Activated T-helper 9 cell treated with anti-CD3 and anti-CD28 coated beads, Interleukin-2, amount 50 U/mL, for 16 hours (primary cell): ENCODE measurements at regions not wholly inside any gene's neighbourhood (a gene's known extent, or its start where the extent isn't known, plus 50 kb on each side); places are given as distances from the start of the nearest gene placed in this dataset.

Source experiments
- DNase-seq: peaks from one replicate; pipeline ENCODE4 v3.0.0-alpha.2; 2020; ENCODE audit warnings: low read depth

DNA sequence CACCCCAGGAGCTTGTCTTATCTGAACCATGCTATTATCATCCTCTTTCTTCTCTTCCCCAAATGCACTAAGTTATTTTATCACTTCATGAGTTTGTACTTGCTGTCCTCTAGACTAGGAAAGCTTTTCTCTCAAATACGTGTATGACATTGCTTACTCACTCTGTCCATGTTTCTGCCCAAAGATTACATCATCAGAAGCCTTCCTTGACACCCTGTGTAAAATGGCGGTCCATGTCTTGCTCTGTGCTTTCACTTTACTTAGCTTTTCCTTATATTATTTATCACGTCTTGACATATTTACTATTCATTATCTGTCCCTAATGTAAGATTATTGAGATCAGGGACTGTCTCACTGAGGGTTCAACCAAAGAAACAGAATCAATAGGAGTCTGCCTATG lies 196.1 kb upstream of the ZEB2 start:
- no peak for DNase-seq

GRCh38 chr2:144713410-144713809 lies 193.5 kb upstream of the ZEB2 start:
- DNase-seq = no peak

DNA sequence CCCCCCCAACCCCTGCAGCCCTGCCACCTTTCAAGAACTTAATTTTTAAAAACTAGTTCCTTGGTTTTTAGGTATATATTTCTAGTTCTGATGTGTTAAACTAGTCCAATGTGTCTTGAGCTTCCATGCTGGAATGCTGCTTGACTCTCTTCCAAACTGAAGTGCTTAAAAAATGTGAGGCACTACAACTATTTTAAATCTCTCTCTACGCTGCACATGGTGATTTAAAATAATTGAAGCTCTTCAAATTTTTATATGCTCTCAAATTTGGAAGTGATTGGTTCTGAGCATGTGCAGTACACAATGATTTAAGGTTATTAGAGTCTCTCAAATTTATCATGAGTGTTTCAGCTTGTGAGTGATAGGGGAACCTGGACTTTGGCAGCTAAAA lies 192.6 kb upstream of the ZEB2 start:
- no peak for DNase-seq

GRCh38 chr2:144711630-144712549 lies 192.0 kb upstream of the ZEB2 start:
- DNase-seq = no peak

DNA sequence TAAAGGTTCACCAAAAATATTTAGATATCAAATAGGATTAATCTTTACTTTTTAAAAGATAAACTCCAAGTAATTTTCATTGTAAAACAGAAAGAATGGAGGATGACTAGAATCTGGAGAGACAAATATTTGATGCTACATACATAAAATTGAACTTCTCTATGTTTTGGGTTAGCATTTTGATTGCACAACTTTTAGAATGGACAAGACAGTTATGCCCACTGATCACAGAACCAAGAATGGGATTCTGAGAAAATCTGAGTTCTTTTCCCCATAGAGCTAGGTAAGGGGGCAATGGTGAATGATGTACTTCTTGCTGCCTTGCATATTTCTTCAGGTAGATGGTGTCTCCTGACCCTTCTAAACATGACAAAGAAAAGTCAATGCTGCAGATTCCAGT lies 191.2 kb upstream of the ZEB2 start:
- DNase-seq = no peak

DNA sequence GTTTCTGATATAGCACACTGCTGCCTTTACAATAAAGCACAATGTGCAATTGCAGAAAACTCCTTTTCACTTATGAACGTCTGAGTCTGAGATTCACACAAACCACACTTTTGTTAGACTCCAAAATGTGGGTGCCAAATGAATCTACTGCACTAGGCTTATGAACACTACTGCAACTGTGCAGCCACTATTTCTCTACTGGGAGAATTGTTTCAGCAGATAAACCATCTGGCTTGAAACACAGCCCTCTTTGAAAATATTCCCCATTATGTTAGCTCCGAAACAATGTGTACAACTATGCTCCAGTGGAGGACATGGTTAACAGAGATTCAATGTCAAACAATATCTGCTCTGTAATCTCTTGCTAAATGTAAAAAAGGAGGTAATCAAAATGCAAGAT lies 188.7 kb upstream of the ZEB2 start:
- DNase-seq = no peak

GRCh38 chr2:144707736-144708326 lies 187.9 kb upstream of the ZEB2 start:
- no peak for DNase-seq

DNA sequence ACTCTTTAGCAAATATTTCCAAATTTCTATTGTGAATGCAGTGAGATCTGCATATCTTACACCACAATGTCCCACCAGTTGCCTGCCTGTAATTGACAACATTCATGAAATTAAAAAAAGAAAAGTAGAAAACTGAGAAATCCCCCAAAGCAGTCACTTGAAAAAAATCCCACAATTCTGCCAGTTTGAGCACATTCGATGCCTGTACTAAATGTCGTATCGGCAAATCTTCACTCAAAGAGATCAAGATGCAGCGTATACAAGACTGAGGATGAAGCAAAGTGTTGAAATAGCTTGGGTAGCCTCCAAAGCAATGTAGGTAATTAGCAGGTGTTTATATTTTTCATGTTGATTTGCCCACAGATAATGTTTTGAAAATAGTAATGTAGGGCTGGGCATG lies 186.7 kb upstream of the ZEB2 start:
- DNase-seq = no peak

- no peak for DNase-seq
Measured at GRCh38 chr2:144705328-144706245, 185.7 kb upstream of the ZEB2 start.

DNA sequence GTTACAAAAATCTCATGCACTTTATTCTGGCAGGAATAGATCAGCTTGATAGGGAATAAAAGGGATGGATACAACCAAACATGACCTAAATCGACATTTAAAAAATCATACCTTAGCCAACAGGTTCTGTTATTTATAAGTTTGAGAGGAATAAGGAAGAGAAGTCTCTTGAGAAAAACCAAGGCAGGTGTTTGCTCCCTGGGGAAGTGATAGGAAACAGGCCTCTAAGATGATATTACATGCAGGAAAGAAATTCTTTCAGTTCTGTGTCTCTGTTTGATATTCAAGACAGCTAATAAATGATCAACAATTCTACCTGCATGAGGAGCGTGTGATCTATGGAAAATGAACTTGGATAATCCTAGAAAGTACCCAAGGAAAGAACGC lies 184.8 kb upstream of the ZEB2 start:
- DNase-seq = no peak

- DNase-seq = no peak
Measured at GRCh38 chr2:144703852-144704708, 184.2 kb upstream of the ZEB2 start.

DNA sequence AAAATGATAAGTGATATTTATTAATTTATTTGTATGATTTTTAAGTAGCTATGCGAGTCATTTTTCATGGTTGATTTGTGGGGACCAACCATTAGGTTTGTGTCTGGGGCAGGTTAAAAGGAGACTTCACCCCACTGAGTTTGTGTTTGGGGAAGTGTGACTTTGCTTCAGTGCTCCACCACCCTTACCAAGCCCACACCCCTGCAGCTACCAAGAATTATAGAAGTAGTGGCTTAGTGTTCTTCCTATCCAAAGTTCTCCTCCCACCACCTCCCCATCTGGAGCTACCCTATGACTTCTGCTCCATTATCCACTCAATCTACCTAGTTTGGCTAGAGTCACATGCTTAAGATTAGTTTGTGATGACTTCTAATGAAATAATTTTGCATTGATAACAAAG lies 182.1 kb upstream of the ZEB2 start:
- no peak for DNase-seq

DNA sequence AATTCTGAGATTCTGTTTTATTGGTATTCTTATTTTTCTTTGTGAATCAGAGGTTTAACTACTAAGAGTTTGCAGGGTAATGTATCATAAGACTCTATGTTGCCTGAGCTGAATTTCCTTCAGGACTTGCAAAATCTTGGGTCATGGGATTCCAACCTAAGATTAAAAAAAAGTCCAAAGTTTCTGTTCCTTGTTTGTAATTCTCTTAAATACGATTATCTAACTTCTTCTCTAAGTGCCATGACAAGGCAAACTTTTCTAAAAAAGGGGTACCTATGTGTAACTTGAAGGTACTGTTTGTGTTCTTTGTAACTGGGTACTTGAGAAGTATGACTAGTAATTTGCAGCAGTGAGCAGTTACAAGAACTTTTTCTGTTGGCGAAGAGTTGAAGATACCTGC lies 181.3 kb upstream of the ZEB2 start:
- DNase-seq = no peak

DNA sequence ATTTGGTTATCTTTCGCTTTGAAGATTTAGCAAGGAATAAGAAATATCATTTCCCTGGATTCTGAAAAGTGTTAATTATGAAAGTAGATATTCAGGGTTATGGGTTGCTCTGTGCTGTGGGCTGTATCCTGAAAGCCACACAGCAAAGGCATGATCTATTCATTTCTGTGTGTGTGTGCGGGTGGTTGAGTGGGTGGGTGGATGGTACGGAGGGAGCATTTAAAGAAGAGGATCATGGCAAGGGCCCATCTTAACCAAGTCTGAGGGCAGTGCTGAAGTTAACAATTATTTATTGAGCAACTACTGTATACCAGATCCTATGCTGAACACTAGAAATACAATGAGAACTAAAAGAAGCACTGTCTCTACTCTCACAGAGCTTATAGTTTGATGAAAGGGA lies 178.2 kb upstream of the ZEB2 start:
- no peak for DNase-seq

- no peak for DNase-seq
Measured at GRCh38 chr2:144695657-144696056, 175.7 kb upstream of the ZEB2 start.

DNA sequence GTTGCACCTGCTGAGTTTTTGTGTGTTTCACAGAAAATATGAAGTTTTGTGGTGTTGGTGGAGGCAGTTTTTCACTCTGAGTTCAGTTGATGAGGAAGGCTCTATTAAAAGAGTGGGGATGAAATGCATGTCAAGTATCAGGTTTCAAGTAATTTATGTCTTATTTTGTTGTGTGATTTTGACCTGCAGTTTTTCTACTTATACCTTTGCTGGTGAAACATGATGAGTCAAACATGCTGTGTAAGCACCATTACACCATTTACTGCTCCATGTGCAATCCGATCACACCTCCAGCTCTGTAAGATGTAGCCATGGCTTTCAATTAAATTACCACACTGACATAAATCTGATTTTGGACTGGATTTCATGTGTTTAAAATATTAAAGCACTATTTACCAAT lies 174.5 kb upstream of the ZEB2 start:
- DNase-seq = no peak

- DNase-seq = no peak
Measured at GRCh38 chr2:144693179-144693578, 173.3 kb upstream of the ZEB2 start.

- no peak for DNase-seq
Measured at GRCh38 chr2:144692661-144693060, 172.7 kb upstream of the ZEB2 start.

DNA sequence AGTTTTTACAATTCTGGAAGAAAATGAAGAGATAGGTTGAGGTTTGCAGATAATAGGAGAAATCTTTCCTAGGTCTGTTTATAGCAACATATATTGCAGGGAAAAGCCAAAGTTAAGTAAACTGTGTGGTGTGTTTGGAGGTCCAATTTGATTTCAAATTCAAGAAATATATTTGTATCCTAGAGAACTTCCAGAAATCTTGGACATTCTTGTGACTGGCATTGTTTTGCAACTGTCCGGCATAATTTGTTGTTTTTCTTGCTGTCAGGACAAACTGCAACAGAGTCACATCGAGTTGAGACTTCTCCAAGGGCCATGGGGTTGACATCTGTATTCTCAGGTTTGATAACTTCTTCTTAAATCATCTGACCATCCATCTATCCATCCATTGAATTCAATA lies 170.9 kb upstream of the ZEB2 start:
- DNase-seq = no peak

DNA sequence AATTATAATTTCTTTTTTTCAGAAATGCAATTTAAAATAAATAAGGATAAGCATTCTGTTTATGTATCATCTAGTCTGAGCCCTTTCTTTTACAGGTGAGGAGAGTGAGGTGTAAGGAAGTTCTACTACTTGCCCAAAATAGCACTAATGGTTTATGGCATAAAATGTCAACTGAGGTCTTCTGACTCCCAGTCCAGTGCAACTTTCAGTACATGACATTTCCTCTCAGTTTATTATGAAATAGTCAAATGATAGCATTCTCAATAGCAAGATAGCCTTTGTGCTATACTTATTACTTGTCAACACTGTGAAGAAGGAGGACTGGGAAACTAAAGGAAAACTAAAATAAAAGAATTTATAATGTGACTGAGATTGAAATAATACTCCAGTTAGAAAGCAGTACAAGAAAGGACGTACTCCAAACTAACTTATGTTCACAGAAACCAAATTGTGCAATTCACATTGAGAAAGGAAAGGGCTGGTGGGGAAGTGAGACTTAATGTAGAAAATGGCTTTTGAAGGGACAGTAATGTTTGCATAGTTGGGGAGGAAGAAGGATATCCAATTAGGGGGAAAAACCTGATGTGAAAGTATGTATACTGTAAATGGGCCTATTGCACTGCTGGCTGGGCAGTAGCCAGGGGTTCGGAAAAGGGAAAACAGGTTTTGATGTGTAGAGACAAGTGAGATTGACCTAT lies 166.7 kb upstream of the ZEB2 start:
- DNase-seq = no peak

GRCh38 chr2:144683966-144684365 lies 164.0 kb upstream of the ZEB2 start:
- DNase-seq = no peak
